H54 (cell line): ENCODE measurements at regions not wholly inside any gene's neighbourhood (a gene's known extent, or its start where the extent isn't known, plus 50 kb on each side); places are given as distances from the start of the nearest gene placed in this dataset.

Experiments used
- DNase-seq: peaks from one replicate; pipeline ENCODE4 v3.0.0; 2011; ENCODE audit warnings: low spot score, mixed read lengths; ENCODE audit not compliant: insufficient read length
- FAIRE-seq: peaks from 3 replicates; lab custom pipeline; 2011; peaks lifted over from hg19 to GRCh38; lab: Jason Lieb, UNC
- POLR2A ChIP-seq: IDR thresholded peaks from 2 replicates; pipeline ENCODE4 v1.6.1; 2011; ENCODE audit warnings: low read depth, mild to moderate bottlenecking, low read length

GRCh38 chrX:74251006-74251930 is 52.7 kb upstream of the ZCCHC13 start:
- DNase-seq: no peak
- FAIRE-seq: no peak

GRCh38 chrX:74250574-74250973 is 53.4 kb upstream of the ZCCHC13 start:
- FAIRE-seq: no peak
- no peak for TF ChIP-seq POLR2A
- no peak for DNase-seq

More at GRCh38 chrX:74251006-74251930, 52.7 kb upstream of the ZCCHC13 start:
- TF ChIP-seq POLR2A: no peak

- no peak for FAIRE-seq
- no peak for TF ChIP-seq POLR2A
- DNase-seq: no peak
Measured at GRCh38 chrX:74249963-74250362, 54.0 kb upstream of the ZCCHC13 start.

- FAIRE-seq: no peak
- no peak for TF ChIP-seq POLR2A
- DNase-seq: no peak
Measured at GRCh38 chrX:74248889-74249288, 55.1 kb upstream of the ZCCHC13 start.

- DNase-seq (peak; percentile 4), FAIRE-seq (no peak)
- TF ChIP-seq POLR2A: no peak
Measured at GRCh38 chrX:74246524-74246923, 57.5 kb upstream of the ZCCHC13 start.

GRCh38 chrX:74242484-74243138 is 61.4 kb upstream of the ZCCHC13 start:
- no peak for TF ChIP-seq POLR2A
- FAIRE-seq (no peak), DNase-seq (no peak)

- FAIRE-seq: no peak
- DNase-seq: no peak
- no peak for TF ChIP-seq POLR2A
Measured at GRCh38 chrX:74242050-74242449, 61.9 kb upstream of the ZCCHC13 start.

GRCh38 chrX:74238771-74239170 is 65.2 kb upstream of the ZCCHC13 start:
- TF ChIP-seq POLR2A: no peak
- no peak for DNase-seq
- no peak for FAIRE-seq

GRCh38 chrX:74234818-74235217 is 69.2 kb upstream of the ZCCHC13 start:
- no peak for TF ChIP-seq POLR2A
- DNase-seq (no peak), FAIRE-seq (no peak)

- FAIRE-seq: no peak
- no peak for DNase-seq
- TF ChIP-seq POLR2A: no peak
Measured at GRCh38 chrX:74232859-74233258, 71.1 kb upstream of the ZCCHC13 start.

GRCh38 chrX:74231625-74232024 is 72.4 kb upstream of the ZCCHC13 start:
- FAIRE-seq: no peak

GRCh38 chrX:74230094-74230493 is 73.9 kb upstream of the ZCCHC13 start:
- DNase-seq (no peak), FAIRE-seq (no peak)
- TF ChIP-seq POLR2A: no peak

More at GRCh38 chrX:74231625-74232024, 72.4 kb upstream of the ZCCHC13 start:
- TF ChIP-seq POLR2A: no peak
- DNase-seq: no peak

GRCh38 chrX:74225111-74225510 is 78.9 kb upstream of the ZCCHC13 start:
- TF ChIP-seq POLR2A: no peak
- DNase-seq (no peak), FAIRE-seq (no peak)

- DNase-seq (no peak), FAIRE-seq (no peak)
- no peak for TF ChIP-seq POLR2A
Measured at GRCh38 chrX:74220277-74220676, 83.7 kb upstream of the ZCCHC13 start.
